ENCODE measurements at regions not wholly inside any gene's neighbourhood (a gene's known extent, or its start where the extent isn't known, plus 50 kb on each side); places are given as distances from the start of the nearest gene placed in this dataset.

GRCh38 chr6:131510094-131510493 is 62.9 kb upstream of the ARG1 start:
- DNase-seq, result no peak

- DNase-seq, result no peak
Measured at GRCh38 chr6:131510591-131510990, 62.4 kb upstream of the ARG1 start.

- peak; percentile 19 for DNase-seq
Measured at GRCh38 chr6:131519670-131520436, 53.2 kb upstream of the ARG1 start.
